Gastroesophageal sphincter (tissue), 4 donors: ENCODE measurements at regions not wholly inside any gene's neighbourhood (a gene's known extent, or its start where the extent isn't known, plus 50 kb on each side); places are given as distances from the start of the nearest gene placed in this dataset.

Experiments
- ATAC-seq: fragments of 150-250 bp; one replicate; pipeline ENCODE4 v1.9.1; 2016; ENCODE audit warnings: mild to moderate bottlenecking, moderate library complexity
- H3K27ac ChIP-seq, 4 donors: fragments of 200-600 bp; sonication (generic) in 3 of 4; 1 replicate in 3 of 4; 2 replicates in 1 of 4; pipeline ENCODE4 v1.5.1; 2016 to 2019
- H3K27me3 ChIP-seq: fragments of 200-600 bp; sonication (generic); one replicate; pipeline ENCODE4 v1.5.1; 2019
- H3K36me3 ChIP-seq, 2 donors: fragments of 200-600 bp; sonication (generic); one replicate each; pipeline ENCODE4 v1.5.1; 2019; ENCODE audit warnings: control low read depth in 1 of 2
- H3K4me1 ChIP-seq, 3 donors: fragments of 200-600 bp; sonication (generic); 1 replicate in 2 of 3; 2 replicates in 1 of 3; pipeline ENCODE4 v1.5.1; 2016 to 2019; ENCODE audit warnings: control low read depth in 2 of 3
- H3K4me3 ChIP-seq, 2 donors: fragments of 200-600 bp; sonication (generic); one replicate each; pipeline ENCODE4 v1.5.1; 2019; ENCODE audit warnings: mild to moderate bottlenecking in 1 of 2, moderate library complexity in 1 of 2
- H3K9me3 ChIP-seq, 3 donors: fragments of 200-600 bp; sonication (generic); one replicate each; pipeline ENCODE4 v1.5.1; 2017 to 2019; ENCODE audit warnings: control low read depth in 2 of 3
- CTCF ChIP-seq, 4 experiments: fragments of 200-600 bp in 2 of 4; fragments of 450-650 bp in 2 of 4; sonication (generic) in 1 of 4; IDR thresholded peaks; one replicate each; pipeline ENCODE4 v1.5.1; 2017 to 2019; ENCODE audit warnings: antibody characterized with exemption in 4 of 4, mild to moderate bottlenecking in 2 of 4, moderate library complexity in 2 of 4
- EP300 ChIP-seq: sonication (generic); formaldehyde crosslinking; IDR thresholded peaks from one replicate; pipeline ENCODE4 v1.6.1; 2017; ENCODE audit warnings: antibody characterized with exemption, mild to moderate bottlenecking
- POLR2A ChIP-seq, 2 donors: fragments of 450-650 bp; IDR thresholded peaks; one replicate each; pipeline ENCODE4 v1.6.1; 2017; ENCODE audit warnings: antibody characterized with exemption in 2 of 2, mild to moderate bottlenecking in 2 of 2, moderate library complexity in 1 of 2
- POLR2AphosphoS5 ChIP-seq: sonication (generic); formaldehyde crosslinking; IDR thresholded peaks from one replicate; pipeline ENCODE4 v1.6.1; 2017; ENCODE audit warnings: antibody characterized with exemption
- WGBS, 2 donors: methylation state at CpG; one replicate each; pipeline ENCODE4 v1.1.5; 2018; ENCODE audit warnings: low coverage in 1 of 2; 5-methylcytosine and 5-hydroxymethylcytosine counted together

GRCh38 chr9:24413651-24414050 is 132.0 kb downstream of the IZUMO3 start:
- H3K4me1 ChIP-seq, result no peaks in the 10 kb centered on the region
- 14 to 46% methylated on average over 1 to 2 of the region's 2 CpGs for WGBS, 2 donors
- no peak for TF ChIP-seq EP300
- H3K9me3 ChIP-seq, result no peaks in the 10 kb centered on the region
- no peaks in the 10 kb centered on the region for H3K36me3 ChIP-seq
- H3K4me3 ChIP-seq, result no peak overlapping the region
- H3K27ac ChIP-seq, result no peak overlapping the region
- no peak for ATAC-seq
- H3K27me3 ChIP-seq, result no peaks in the 10 kb centered on the region

DNA sequence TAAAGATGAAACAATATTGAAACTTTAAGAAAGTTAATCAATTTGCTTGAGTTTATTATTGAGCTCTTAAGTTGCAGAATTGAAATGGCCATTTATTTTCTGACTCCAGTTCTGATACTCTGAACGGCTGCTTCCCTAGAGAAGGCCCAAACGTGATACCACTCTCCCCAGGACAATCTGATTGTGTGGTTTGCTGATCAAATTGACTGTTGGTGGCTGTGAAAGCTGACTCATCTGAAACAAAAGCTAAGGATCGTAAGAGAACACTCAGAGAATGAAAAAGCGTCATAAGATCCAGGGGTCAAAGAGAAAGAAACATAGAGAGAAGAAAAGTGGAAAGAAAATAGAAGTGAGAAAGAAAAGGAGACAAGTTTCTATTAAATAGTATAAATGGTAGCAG is 147.2 kb downstream of the IZUMO3 start:
- H3K27me3 ChIP-seq, result no peaks in the 10 kb centered on the region
- no peak for ATAC-seq
- 61 to 72% methylated on average over 2 to 4 of the region's 4 CpGs for WGBS, 2 donors
- no peaks in the 10 kb centered on the region for H3K9me3 ChIP-seq
- TF ChIP-seq CTCF (IDR thresholded peaks at IDR 0.05), result no peak
- no peak for TF ChIP-seq POLR2AphosphoS5
- no peak for TF ChIP-seq POLR2A (IDR thresholded peaks at IDR 0.05)
- no peak for TF ChIP-seq EP300
- H3K27ac ChIP-seq, result no peak overlapping the region
- no peaks in the 10 kb centered on the region for H3K4me1 ChIP-seq
- no peaks in the 10 kb centered on the region for H3K36me3 ChIP-seq
- H3K4me3 ChIP-seq, result no peak overlapping the region

- ATAC-seq, result no peak
- Histone ChIP-seq H3K27me3 (no peaks in the 10 kb centered on the region), H3K4me1 (no peaks in the 10 kb centered on the region), H3K27ac (no peak overlapping the region), H3K9me3 (no peaks in the 10 kb centered on the region), H3K36me3 (no peaks in the 10 kb centered on the region), H3K4me3 (no peak overlapping the region)
- TF ChIP-seq EP300, result no peak
- no peak for TF ChIP-seq CTCF (IDR thresholded peaks at IDR 0.05)
- no peak for TF ChIP-seq POLR2A (IDR thresholded peaks at IDR 0.05)
- TF ChIP-seq POLR2AphosphoS5, result no peak
- WGBS, 2 donors, result 100% methylated on average over 1 of the region's 4 CpGs; no CpG with 5 or more reads in 1 of the 2 donors
Measured at GRCh38 chr9:24391095-24391494, 154.6 kb downstream of the IZUMO3 start.

- no peaks in the 10 kb centered on the region for H3K4me1 ChIP-seq
- 23 to 41% methylated on average over 2 of the region's 2 CpGs for WGBS, 2 donors
- ATAC-seq, result no peak
Measured at GRCh38 chr9:24385077-24385476, 160.6 kb downstream of the IZUMO3 start.

DNA sequence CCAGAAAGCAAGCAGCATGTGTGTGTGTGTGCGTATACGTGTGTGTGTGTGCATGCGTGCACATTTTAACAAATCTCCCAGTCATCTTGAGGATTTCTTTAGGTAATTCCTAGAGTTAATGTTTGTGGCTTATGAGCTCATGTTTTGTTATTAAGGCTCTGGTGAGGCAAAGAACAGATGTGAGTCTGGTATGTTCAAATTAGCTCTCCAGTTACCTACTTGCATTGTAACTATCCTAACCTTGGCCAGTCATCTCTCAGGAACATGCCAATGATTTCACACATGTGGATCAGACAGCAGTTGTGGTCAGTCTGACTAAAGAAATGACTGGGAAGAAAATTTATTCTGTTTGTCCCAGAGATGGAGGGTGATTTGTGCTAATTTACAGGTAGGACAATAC is 163.1 kb downstream of the IZUMO3 start:
- no peak for TF ChIP-seq CTCF (IDR thresholded peaks at IDR 0.05)
- TF ChIP-seq POLR2AphosphoS5, result no peak
- no peak for TF ChIP-seq POLR2A (IDR thresholded peaks at IDR 0.05)
- TF ChIP-seq EP300, result no peak
- Histone ChIP-seq H3K4me1 (no peaks in the 10 kb centered on the region), H3K27me3 (no peaks in the 10 kb centered on the region), H3K9me3 (no peaks in the 10 kb centered on the region), H3K36me3 (no peaks in the 10 kb centered on the region), H3K4me3 (no peak overlapping the region), H3K27ac (no peak overlapping the region)
- 66 to 93% methylated on average over 3 of the region's 3 CpGs for WGBS, 2 donors
- no peak for ATAC-seq

More at GRCh38 chr9:24385077-24385476, 160.6 kb downstream of the IZUMO3 start:
- Histone ChIP-seq H3K9me3 (no peaks in the 10 kb centered on the region), H3K4me3 (no peak overlapping the region), H3K36me3 (no peaks in the 10 kb centered on the region), H3K27me3 (no peaks in the 10 kb centered on the region), H3K27ac (no peak overlapping the region)
- TF ChIP-seq EP300 (no peak), CTCF (IDR thresholded peaks at IDR 0.05) (no peak), POLR2AphosphoS5 (no peak), POLR2A (IDR thresholded peaks at IDR 0.05) (no peak)
